ENCODE measurements at regions not wholly inside any gene's neighbourhood (a gene's known extent, or its start where the extent isn't known, plus 50 kb on each side); places are given as distances from the start of the nearest gene placed in this dataset.

GRCh38 chr13:39209731-39210531 lies 171.7 kb downstream of the NHLRC3 start:
- DNase-seq (ENCODE audit: low spot score in 2 of 2) (no peak), ATAC-seq (no peak)
- Mint-ChIP-seq H3K27ac (no peak overlapping the region), H3K36me3 (no peaks in the 10 kb centered on the region), H3K9me3 (no peaks in the 10 kb centered on the region)

DNA sequence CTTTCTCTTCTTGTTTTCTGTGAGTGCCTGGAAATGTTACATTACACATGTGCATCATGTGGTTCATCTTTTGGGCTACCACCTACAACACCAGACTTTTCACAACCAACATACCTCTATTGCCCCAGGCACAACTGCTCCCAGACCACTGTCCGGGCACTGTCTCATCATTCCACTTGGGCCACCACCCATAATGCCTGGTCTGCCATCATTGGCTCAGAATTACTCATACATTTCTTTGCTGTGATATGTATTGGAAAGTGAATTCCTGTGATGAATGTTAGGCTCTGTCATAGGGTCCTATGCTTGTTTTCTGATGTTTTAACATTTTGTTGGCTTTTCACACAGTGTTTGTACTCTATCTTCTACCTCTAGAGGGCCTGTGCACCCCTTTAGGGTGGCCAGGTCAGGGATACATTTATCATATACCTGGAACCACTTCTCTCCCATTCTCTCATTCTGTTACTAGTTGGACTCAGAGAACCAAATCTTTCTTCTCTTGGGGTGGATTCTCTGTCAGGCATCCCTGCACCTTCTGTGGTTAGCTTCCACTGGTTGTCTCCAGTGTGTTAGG lies 172.8 kb downstream of the NHLRC3 start:
- no peak overlapping the region for H3K27ac Mint-ChIP-seq
- ATAC-seq (peak in 1 of 2 donors; percentile 26), DNase-seq (ENCODE audit: low spot score in 2 of 2) (no peak)
- no peaks in the 10 kb centered on the region for H3K36me3 Mint-ChIP-seq
- no peaks in the 10 kb centered on the region for H3K9me3 Mint-ChIP-seq

DNA sequence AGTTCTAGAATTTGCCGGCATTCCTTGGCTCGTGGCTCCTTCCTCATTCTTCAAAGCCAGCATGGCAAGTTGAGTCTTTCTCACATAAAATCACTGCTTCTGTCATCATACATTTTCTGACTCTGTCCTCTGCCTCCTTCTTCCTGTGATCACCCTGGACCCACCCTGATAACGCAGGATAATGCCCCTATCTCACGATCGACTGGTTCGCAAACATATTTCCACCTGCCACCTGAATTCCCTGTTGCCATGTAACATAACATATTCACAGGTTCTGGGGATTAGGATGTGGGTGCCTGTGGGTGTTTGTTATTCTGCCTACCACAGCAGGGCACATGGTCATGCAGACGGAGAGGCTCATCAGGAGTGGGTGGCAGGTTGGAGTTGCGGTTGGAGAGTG lies 177.7 kb downstream of the NHLRC3 start:
- Mint-ChIP-seq H3K9me3 (peaks cover 11% of the 10 kb centered on the region in 2 donors), H3K27ac (no peak overlapping the region), H3K36me3 (no peaks in the 10 kb centered on the region)
- no peak for ATAC-seq
- DNase-seq (ENCODE audit: low spot score in 2 of 2) = no peak

GRCh38 chr13:39217471-39217870 lies 179.2 kb downstream of the NHLRC3 start:
- H3K36me3 Mint-ChIP-seq = no peaks in the 10 kb centered on the region
- ATAC-seq = no peak
- DNase-seq (ENCODE audit: low spot score in 2 of 2) = no peak
- H3K9me3 Mint-ChIP-seq = peaks cover 11% of the 10 kb centered on the region in 2 donors
- H3K27ac Mint-ChIP-seq = no peak overlapping the region

GRCh38 chr13:39224671-39225240 lies 186.5 kb downstream of the NHLRC3 start:
- peaks cover 8% of the 10 kb centered on the region in 2 donors for H3K9me3 Mint-ChIP-seq
- DNase-seq (ENCODE audit: low spot score in 2 of 2) = no peak

DNA sequence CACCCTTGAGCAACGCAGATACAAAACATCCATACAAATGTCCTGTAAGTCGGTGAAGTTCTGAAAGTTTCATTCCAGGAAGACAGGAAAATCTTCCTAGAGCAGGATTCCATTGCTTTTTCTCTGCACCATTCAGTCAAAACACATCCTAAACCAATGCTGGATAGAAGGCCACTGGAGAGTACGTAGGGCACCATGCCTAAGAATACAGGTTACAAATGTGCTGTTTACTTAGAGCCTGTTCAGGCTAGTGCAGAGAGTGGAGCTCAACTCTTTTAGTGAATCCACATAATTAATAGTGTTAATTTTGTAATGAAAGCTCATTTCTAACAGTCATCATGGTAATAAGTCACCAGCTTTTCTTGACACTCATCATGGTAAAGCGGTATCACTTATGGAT lies 187.6 kb downstream of the NHLRC3 start:
- Mint-ChIP-seq H3K36me3 (no peaks in the 10 kb centered on the region), H3K9me3 (no peaks in the 10 kb centered on the region), H3K27ac (no peak overlapping the region)
- DNase-seq (ENCODE audit: low spot score in 2 of 2) (no peak), ATAC-seq (no peak)

More at GRCh38 chr13:39224671-39225240, 186.5 kb downstream of the NHLRC3 start:
- H3K36me3 Mint-ChIP-seq = no peaks in the 10 kb centered on the region
- ATAC-seq = no peak
- H3K27ac Mint-ChIP-seq = no peak overlapping the region

DNA sequence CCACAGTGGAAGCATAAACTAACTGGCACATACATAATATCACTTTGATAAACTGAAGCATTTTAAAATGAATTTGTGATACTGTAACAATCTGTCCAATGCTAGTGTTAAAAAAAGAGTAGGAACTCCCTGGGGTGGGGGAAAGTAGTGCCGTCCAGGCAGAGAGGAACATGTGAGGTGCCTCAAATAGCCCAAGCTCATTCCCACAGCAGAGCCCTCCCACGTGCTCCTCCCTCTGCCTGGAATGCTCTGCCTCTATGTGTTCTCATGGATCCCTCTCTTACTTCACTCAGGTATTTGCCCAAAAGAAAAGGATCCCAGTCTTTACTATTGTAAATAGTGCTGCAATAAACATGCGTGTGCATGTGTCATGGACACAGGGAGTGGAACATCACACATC lies 188.1 kb downstream of the NHLRC3 start:
- no peaks in the 10 kb centered on the region for H3K36me3 Mint-ChIP-seq
- ATAC-seq = no peak
- DNase-seq (ENCODE audit: low spot score in 2 of 2) = no peak
- H3K27ac Mint-ChIP-seq = no peak overlapping the region
- no peaks in the 10 kb centered on the region for H3K9me3 Mint-ChIP-seq

DNA sequence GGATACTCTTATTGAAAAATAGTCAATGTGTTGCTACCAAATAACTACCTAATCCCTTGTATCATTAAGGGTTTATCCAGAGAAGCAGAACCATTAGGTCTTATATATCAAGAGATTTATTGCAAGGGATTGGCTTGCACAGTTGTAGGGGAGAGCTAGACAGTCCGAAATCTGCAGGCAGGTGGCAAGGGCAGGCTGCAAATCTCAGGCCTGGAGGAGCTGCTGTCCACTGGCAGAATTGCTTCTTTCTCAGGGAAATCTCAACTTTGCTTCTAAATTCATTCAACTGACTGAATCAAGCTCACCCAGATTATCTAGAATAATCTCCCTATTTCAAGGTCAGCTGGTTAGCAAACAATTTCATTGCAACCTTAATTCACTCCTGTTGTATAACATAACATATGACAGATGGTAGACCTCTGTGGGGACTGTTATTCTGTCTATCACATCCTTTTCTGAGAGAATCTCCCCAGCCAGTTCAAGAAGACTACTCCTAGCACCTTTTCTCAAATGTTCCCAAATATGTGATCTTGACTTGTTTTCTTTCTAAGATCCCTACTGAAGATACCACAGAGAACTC lies 194.2 kb downstream of the NHLRC3 start:
- Mint-ChIP-seq H3K27ac (no peak overlapping the region), H3K36me3 (no peaks in the 10 kb centered on the region), H3K9me3 (no peaks in the 10 kb centered on the region)
- ATAC-seq (no peak), DNase-seq (ENCODE audit: low spot score in 2 of 2) (no peak)

DNA sequence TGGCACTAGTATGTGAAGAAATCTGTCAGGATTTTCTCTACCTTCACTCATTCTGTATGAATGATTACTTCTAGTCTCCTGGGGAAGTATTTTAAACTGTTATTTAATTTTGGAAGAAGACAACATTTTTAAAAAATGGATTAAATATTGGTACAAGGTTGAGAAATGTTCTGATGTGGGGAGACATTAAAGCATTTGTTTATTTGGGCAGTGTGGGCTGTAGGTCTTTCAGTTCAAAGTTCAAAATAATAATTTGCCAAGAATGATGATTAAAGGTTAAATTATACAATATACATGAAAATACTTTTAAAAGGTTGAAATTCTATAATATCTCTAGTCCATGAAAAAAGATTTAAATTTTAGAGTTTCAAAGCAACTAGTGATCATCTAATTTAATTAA lies 194.7 kb downstream of the NHLRC3 start:
- DNase-seq (ENCODE audit: low spot score in 2 of 2) = no peak
- Mint-ChIP-seq H3K9me3 (no peaks in the 10 kb centered on the region), H3K36me3 (no peaks in the 10 kb centered on the region), H3K27ac (no peak overlapping the region)
- ATAC-seq = no peak

DNA sequence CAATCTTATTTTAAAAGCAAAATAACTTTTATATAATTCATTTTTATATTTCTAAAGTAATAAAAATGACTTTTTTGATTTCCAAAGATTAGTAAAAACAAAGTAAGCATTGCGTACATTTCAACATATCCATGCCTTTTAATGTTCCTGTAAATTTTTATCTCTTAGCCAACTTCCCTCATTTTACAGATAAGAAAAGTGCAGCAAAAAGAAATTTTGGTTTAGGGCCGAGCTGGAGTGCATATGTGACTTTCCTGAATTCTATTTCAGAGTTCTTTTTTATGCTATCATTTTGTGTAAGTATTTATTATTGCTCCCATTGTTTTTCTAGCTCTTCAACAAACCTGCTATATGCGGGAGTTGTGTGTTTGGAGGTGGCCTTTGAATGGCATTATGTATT lies 195.3 kb downstream of the NHLRC3 start:
- no peaks in the 10 kb centered on the region for H3K36me3 Mint-ChIP-seq
- no peaks in the 10 kb centered on the region for H3K9me3 Mint-ChIP-seq
- DNase-seq (ENCODE audit: low spot score in 2 of 2) (no peak), ATAC-seq (no peak)
- no peak overlapping the region for H3K27ac Mint-ChIP-seq

- DNase-seq (ENCODE audit: low spot score in 2 of 2) = no peak
- Mint-ChIP-seq H3K27ac (no peak overlapping the region), H3K36me3 (no peaks in the 10 kb centered on the region), H3K9me3 (peaks cover 0 to 2% of the 10 kb centered on the region in 2 donors)
- no peak for ATAC-seq
These were observed 206.4 kb downstream of the NHLRC3 start for GRCh38 chr13:39244561-39245230.

- H3K36me3 Mint-ChIP-seq = no peaks in the 10 kb centered on the region
- no peak overlapping the region for H3K27ac Mint-ChIP-seq
- DNase-seq (ENCODE audit: low spot score in 2 of 2) (no peak), ATAC-seq (no peak)
- H3K9me3 Mint-ChIP-seq = no peaks in the 10 kb centered on the region
These were observed 207.4 kb downstream of the NHLRC3 start for GRCh38 chr13:39245688-39246087.

GRCh38 chr13:39249982-39250381 lies 211.7 kb downstream of the NHLRC3 start:
- no peak for DNase-seq (ENCODE audit: low spot score in 2 of 2)
- Mint-ChIP-seq H3K27ac (no peak overlapping the region), H3K9me3 (no peaks in the 10 kb centered on the region), H3K36me3 (no peaks in the 10 kb centered on the region)
- ATAC-seq = no peak

DNA sequence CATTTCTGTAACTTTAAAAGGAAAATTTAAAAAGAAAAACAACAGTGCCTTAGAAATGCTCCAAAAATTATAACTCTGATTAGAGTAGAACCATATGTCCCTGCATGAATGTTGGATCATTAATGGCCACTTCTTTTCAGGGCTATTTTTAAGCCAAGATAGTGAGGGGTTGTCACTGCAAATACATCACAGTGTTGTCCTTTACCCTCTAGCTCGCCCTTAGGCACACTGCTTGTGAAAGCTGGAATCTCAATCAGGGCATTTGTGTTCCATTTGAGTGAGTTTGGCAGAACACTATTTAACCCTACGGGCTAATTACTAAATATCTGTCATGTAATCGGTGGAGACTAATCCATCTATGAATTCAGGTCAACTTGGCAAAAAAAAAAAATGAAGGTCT lies 212.2 kb downstream of the NHLRC3 start:
- no peak for ATAC-seq
- H3K9me3 Mint-ChIP-seq = no peaks in the 10 kb centered on the region
- no peak for DNase-seq (ENCODE audit: low spot score in 2 of 2)
- no peak overlapping the region for H3K27ac Mint-ChIP-seq
- H3K36me3 Mint-ChIP-seq = no peaks in the 10 kb centered on the region

DNA sequence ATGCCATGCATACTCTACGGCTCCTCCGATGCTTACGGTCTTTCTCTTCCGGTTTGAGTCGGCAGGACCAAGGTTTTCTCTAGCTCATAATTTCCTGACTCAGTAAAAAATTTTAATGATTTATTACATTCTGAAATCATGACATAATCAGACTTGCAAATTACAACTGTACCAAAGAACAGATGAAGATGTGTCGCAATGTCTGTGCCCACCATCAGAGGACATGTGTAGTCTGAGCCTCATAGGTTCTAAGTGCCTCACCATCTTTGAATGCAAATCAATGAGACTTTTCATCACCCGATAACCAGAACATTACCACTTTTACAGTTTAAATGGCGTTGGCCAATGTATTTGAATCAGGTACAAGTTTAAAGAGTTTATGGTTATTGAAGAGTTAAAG lies 213.1 kb downstream of the NHLRC3 start:
- Mint-ChIP-seq H3K27ac (no peak overlapping the region), H3K9me3 (no peaks in the 10 kb centered on the region), H3K36me3 (no peaks in the 10 kb centered on the region)
- ATAC-seq (no peak), DNase-seq (ENCODE audit: low spot score in 2 of 2) (no peak)

- DNase-seq (ENCODE audit: low spot score in 2 of 2) (no peak), ATAC-seq (no peak)
- H3K9me3 Mint-ChIP-seq = no peaks in the 10 kb centered on the region
- H3K36me3 Mint-ChIP-seq = no peaks in the 10 kb centered on the region
- no peak overlapping the region for H3K27ac Mint-ChIP-seq
These were observed 215.5 kb downstream of the NHLRC3 start for GRCh38 chr13:39253774-39254173.

GRCh38 chr13:39254601-39255000 lies 216.3 kb downstream of the NHLRC3 start:
- no peak for DNase-seq (ENCODE audit: low spot score in 2 of 2)
- no peaks in the 10 kb centered on the region for H3K36me3 Mint-ChIP-seq
- H3K9me3 Mint-ChIP-seq = no peaks in the 10 kb centered on the region
- H3K27ac Mint-ChIP-seq = no peak overlapping the region
- ATAC-seq = no peak

Measured in activated naive CD4-positive, alpha-beta T cell treated with anti-CD3 and anti-CD28 coated beads, Interleukin-2, amount 50 U/mL, for 72 hours (primary cell).